Mammary epithelial cell (primary cell): ENCODE measurements at regions not wholly inside any gene's neighbourhood (a gene's known extent, or its start where the extent isn't known, plus 50 kb on each side); places are given as distances from the start of the nearest gene placed in this dataset.

Source experiments
- EZH2 ChIP-seq: IDR thresholded peaks from 2 replicates; pipeline ENCODE4 v1.6.1; 2012; ENCODE audit warnings: low read length, inconsistent platforms, borderline replicate concordance
- TF ChIP-seq, protein P1 (sequence below), 2 donors: IDR thresholded peaks in 1 of 2; conservative IDR thresholded peaks in 1 of 2; 2 replicates each; pipeline ENCODE4 v1.5.1; 2011 to 2012; ENCODE audit warnings: inconsistent platforms in 2 of 2, low read length in 2 of 2, mild to moderate bottlenecking in 2 of 2, control low read depth in 1 of 2, low read depth in 1 of 2; ENCODE audit not compliant: insufficient read depth in 1 of 2; ENCODE audit errors: extremely low read depth in 1 of 2

DNA sequence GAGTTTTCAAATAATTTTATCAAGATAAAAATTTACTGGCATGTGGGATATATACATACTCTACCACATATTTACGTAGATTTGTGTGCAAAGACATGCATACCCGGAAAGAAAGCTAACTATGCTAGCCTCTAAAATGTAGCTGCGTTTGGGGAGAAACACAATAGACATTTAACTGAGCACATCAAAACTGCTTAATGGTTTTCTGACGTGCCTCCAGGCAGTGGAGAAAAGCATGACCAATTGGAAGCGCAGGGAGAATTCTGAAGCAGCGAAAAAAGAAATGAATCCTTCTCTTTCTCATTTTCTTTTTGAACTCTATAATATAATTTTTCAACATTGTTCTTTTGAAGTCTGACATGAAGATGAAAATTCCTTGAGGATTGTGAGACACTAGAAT, 60.3 kb upstream of the LYZL1 start:
- TF ChIP-seq, protein P1, sequence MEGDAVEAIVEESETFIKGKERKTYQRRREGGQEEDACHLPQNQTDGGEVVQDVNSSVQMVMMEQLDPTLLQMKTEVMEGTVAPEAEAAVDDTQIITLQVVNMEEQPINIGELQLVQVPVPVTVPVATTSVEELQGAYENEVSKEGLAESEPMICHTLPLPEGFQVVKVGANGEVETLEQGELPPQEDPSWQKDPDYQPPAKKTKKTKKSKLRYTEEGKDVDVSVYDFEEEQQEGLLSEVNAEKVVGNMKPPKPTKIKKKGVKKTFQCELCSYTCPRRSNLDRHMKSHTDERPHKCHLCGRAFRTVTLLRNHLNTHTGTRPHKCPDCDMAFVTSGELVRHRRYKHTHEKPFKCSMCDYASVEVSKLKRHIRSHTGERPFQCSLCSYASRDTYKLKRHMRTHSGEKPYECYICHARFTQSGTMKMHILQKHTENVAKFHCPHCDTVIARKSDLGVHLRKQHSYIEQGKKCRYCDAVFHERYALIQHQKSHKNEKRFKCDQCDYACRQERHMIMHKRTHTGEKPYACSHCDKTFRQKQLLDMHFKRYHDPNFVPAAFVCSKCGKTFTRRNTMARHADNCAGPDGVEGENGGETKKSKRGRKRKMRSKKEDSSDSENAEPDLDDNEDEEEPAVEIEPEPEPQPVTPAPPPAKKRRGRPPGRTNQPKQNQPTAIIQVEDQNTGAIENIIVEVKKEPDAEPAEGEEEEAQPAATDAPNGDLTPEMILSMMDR (conservative IDR thresholded peaks at IDR 0.05 in 1 of 2, IDR thresholded peaks at IDR 0.05 in 1 of 2; ENCODE audit: extremely low read depth in 1 of 2, insufficient read depth in 1 of 2, low read depth in 1 of 2, low read length in 2 of 2), result no peak
- no peak for TF ChIP-seq EZH2
